ENCODE measurements at regions not wholly inside any gene's neighbourhood (a gene's known extent, or its start where the extent isn't known, plus 50 kb on each side); places are given as distances from the start of the nearest gene placed in this dataset.

DNA sequence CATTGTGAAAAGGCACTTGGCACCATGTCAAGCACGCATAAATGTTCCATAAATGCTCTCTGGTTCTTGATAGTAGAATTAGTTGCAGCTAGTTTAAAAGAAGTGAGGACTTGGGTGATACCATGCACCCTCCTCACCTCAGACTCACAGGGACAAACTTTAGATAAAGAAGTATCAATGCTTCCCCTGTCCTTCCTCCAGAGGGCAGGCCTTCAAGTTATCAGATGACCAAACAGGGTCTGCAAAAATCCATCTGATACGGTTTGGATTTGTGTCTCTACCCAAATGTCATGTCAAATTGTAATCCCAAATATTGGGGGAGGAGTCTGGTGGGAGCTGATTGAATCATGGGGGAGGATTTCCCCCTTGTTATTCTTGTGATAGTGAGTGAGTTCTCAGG, 54.1 kb downstream of the C1QL2 start:
- no peak overlapping the region for H3K27ac ChIP-seq
- no peak; the same call in 1 of the 2 replicates for TF ChIP-seq CTCF (conservative IDR thresholded peaks at IDR 0.05)

DNA sequence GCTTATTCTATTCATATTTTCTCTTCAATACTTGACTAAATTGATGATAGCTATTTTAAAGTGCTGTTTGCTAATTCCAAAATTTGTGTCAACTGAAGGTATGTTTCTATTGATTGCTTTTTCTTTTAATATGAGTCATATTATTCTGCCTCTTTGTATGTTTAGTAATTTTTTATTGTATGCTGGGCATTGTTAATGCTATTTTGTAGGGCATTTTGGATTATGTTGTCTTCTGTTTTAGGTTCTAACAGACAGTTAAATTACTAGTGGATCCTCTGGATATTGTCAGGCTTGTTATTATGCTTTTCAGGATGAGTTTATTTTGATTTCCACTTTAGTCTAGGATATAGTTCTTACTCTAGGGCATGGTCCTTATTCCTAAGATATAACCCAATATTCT, 55.6 kb downstream of the C1QL2 start:
- TF ChIP-seq CTCF (conservative IDR thresholded peaks at IDR 0.05): no peak
- H3K27ac ChIP-seq: no peak overlapping the region

DNA sequence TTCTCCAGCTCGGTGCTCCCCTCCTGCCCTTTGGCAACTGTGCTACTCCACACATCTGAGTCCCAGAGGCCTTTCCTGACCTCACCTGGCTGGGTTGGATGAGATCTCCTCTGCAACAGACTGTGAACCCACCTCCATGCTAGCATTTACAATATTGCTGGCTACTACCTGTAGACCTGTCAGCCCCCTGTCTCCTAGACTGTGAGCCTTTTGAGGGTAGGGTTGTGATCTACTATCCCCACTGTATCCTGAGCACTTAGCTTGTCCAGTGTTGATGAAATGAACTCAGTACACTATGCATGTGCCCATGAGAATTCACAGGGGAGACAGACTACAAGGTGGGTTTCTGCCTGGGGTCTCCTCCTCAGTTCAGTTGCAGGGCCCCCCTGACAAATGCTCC, 70.1 kb downstream of the C1QL2 start:
- TF ChIP-seq CTCF (conservative IDR thresholded peaks at IDR 0.05): no peak
- no peak overlapping the region for H3K27ac ChIP-seq

- TF ChIP-seq CTCF (conservative IDR thresholded peaks at IDR 0.05): no peak
- peak overlapping the region; percentile 14; the same call in 1 of the 2 replicates for H3K27ac ChIP-seq
These were observed 72.2 kb downstream of the C1QL2 start for GRCh38 chr2:119086327-119086726.

DNA sequence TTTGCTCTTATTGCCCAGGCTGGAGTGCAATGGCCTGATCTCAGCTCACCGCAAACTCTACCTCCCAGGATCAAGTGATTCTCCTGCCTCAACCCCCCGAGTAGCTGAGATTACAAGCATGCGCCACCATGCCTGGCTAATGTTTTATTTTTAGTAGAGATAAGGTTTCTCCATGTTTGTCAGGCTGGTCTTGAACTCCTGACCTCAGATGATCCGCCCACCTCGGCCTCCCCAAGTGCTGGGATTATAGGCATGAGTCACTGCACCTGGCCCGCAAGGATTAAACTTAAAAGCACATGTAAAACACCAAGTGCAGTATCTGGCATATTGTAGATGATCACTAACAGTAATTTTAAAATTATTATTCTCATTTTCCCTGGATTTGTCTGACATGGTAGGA, 72.9 kb downstream of the C1QL2 start:
- no peak overlapping the region for H3K27ac ChIP-seq
- TF ChIP-seq CTCF (conservative IDR thresholded peaks at IDR 0.05): no peak

DNA sequence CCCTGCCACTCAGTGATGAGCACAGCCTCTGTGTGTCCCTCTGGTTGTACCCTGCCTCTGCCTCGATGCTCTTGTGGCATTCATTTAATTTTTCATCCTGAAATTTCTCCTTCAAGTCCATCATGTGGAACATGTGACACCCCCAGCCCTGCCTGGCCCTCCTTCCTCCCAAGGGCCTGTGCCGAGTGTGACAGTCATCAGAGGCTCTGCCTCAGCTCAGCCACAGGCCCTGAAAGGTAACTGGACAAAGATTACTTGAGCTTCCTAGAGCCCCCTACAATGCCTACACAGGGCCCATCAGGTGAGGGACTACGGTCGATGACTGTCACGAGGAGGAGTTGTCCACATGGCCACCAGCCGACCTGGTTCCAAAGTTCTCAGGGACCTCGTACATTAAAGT, 75.1 kb downstream of the C1QL2 start:
- H3K27ac ChIP-seq: no peak overlapping the region
- no peak for TF ChIP-seq CTCF (conservative IDR thresholded peaks at IDR 0.05)

GRCh38 chr2:119082821-119083400, 75.6 kb downstream of the C1QL2 start:
- H3K27ac ChIP-seq: no peak overlapping the region
- no peak for TF ChIP-seq CTCF (conservative IDR thresholded peaks at IDR 0.05)

All from VCaP (cell line).